KMS-11 (cell line): ENCODE measurements at regions not wholly inside any gene's neighbourhood (a gene's known extent, or its start where the extent isn't known, plus 50 kb on each side); places are given as distances from the start of the nearest gene placed in this dataset.

Experiments used
- H2AFZ ChIP-seq: fragments of 200-600 bp; sonication (generic); 2 replicates; pipeline ENCODE4 v1.6.1; 2016; ENCODE audit warnings: antibody characterized with exemption, mixed run types, low read depth
- H3K27ac ChIP-seq: fragments of 200-600 bp; sonication (generic); 2 replicates; pipeline ENCODE4 v1.6.1; 2016; ENCODE audit warnings: mild to moderate bottlenecking, mixed run types
- H3K27me3 ChIP-seq: fragments of 200-600 bp; sonication (generic); 2 replicates; pipeline ENCODE4 v1.6.1; 2017; ENCODE audit warnings: mild to moderate bottlenecking, low read depth, mixed run types, moderate library complexity; ENCODE audit not compliant: insufficient read depth
- H3K36me3 ChIP-seq: fragments of 200-600 bp; sonication (generic); 2 replicates; pipeline ENCODE4 v1.6.1; 2017; ENCODE audit warnings: mild to moderate bottlenecking, mixed run types; ENCODE audit not compliant: insufficient read depth
- H3K4me1 ChIP-seq: fragments of 200-600 bp; sonication (generic); 2 replicates; pipeline ENCODE4 v1.6.1; 2016; ENCODE audit warnings: mild to moderate bottlenecking, low read depth, mixed run types; ENCODE audit not compliant: poor library complexity, severe bottlenecking
- H3K4me2 ChIP-seq: fragments of 200-600 bp; sonication (generic); 2 replicates; pipeline ENCODE4 v1.7.0; 2016; ENCODE audit warnings: mild to moderate bottlenecking, mixed run types
- H3K4me3 ChIP-seq: fragments of 200-600 bp; sonication (generic); IDR thresholded peaks from 2 replicates; pipeline ENCODE4 v1.6.1; 2017; ENCODE audit warnings: low read depth, low read length, mixed read lengths; ENCODE audit not compliant: insufficient read depth
- H3K79me2 ChIP-seq: fragments of 200-600 bp; sonication (generic); 2 replicates; pipeline ENCODE4 v1.6.1; 2016; ENCODE audit warnings: low read depth, mixed run types; ENCODE audit not compliant: insufficient read depth
- H3K9ac ChIP-seq: fragments of 200-600 bp; sonication (generic); 2 replicates; pipeline ENCODE4 v1.6.1; 2016; ENCODE audit warnings: mild to moderate bottlenecking, mixed run types
- H4K20me1 ChIP-seq: fragments of 200-600 bp; sonication (generic); 2 replicates; pipeline ENCODE4 v1.6.1; 2016; ENCODE audit warnings: mild to moderate bottlenecking, mixed run types; ENCODE audit not compliant: insufficient read depth
- CTCF ChIP-seq: fragments of 200-600 bp; sonication (generic); conservative IDR thresholded peaks from 2 replicates; pipeline ENCODE4 v1.6.1; 2017; ENCODE audit warnings: low read depth, mild to moderate bottlenecking, antibody characterized with exemption, low read length, moderate library complexity, mixed read lengths

- H3K4me2 ChIP-seq, result no peak overlapping the region
- no peak overlapping the region for H3K4me3 ChIP-seq
- no peak overlapping the region for H3K9ac ChIP-seq
- H3K36me3 ChIP-seq, result no peaks in the 10 kb centered on the region
- no peak overlapping the region for H3K27ac ChIP-seq
- H2AFZ ChIP-seq, result no peak overlapping the region
- H3K4me1 ChIP-seq, result no peaks in the 10 kb centered on the region
- H3K79me2 ChIP-seq, result no peaks in the 10 kb centered on the region
- TF ChIP-seq CTCF, result no peak
- no peaks in the 10 kb centered on the region for H3K27me3 ChIP-seq
- H4K20me1 ChIP-seq, result no peaks in the 10 kb centered on the region
These were observed 837.3 kb downstream of the TBC1D22A start for GRCh38 chr22:47599753-47600152.

GRCh38 chr22:47598864-47599263 lies 836.4 kb downstream of the TBC1D22A start:
- no peak overlapping the region for H3K27ac ChIP-seq
- H3K36me3 ChIP-seq, result no peaks in the 10 kb centered on the region
- no peak overlapping the region for H3K4me2 ChIP-seq
- no peaks in the 10 kb centered on the region for H3K79me2 ChIP-seq
- H3K27me3 ChIP-seq, result no peaks in the 10 kb centered on the region
- H3K9ac ChIP-seq, result no peak overlapping the region
- no peaks in the 10 kb centered on the region for H3K4me1 ChIP-seq
- H3K4me3 ChIP-seq, result no peak overlapping the region
- no peak overlapping the region for H2AFZ ChIP-seq
- TF ChIP-seq CTCF, result no peak
- no peaks in the 10 kb centered on the region for H4K20me1 ChIP-seq

GRCh38 chr22:47597041-47597440 lies 834.6 kb downstream of the TBC1D22A start:
- H4K20me1 ChIP-seq, result no peaks in the 10 kb centered on the region
- TF ChIP-seq CTCF, result no peak

GRCh38 chr22:47596176-47596690 lies 833.8 kb downstream of the TBC1D22A start:
- Histone ChIP-seq H3K9ac (no peak overlapping the region), H3K4me2 (no peak overlapping the region), H3K79me2 (no peaks in the 10 kb centered on the region), H3K4me1 (no peaks in the 10 kb centered on the region), H3K4me3 (no peak overlapping the region), H3K36me3 (no peaks in the 10 kb centered on the region), H2AFZ (no peak overlapping the region), H3K27ac (no peak overlapping the region), H3K27me3 (no peaks in the 10 kb centered on the region), H4K20me1 (no peaks in the 10 kb centered on the region)
- TF ChIP-seq CTCF, result no peak

More at GRCh38 chr22:47597041-47597440, 834.6 kb downstream of the TBC1D22A start:
- Histone ChIP-seq H3K79me2 (no peaks in the 10 kb centered on the region), H3K4me3 (no peak overlapping the region), H2AFZ (no peak overlapping the region), H3K36me3 (no peaks in the 10 kb centered on the region), H3K9ac (no peak overlapping the region), H3K27me3 (no peaks in the 10 kb centered on the region), H3K4me1 (no peaks in the 10 kb centered on the region), H3K27ac (no peak overlapping the region), H3K4me2 (no peak overlapping the region)
